ENCODE measurements at regions not wholly inside any gene's neighbourhood (a gene's known extent, or its start where the extent isn't known, plus 50 kb on each side); places are given as distances from the start of the nearest gene placed in this dataset.

DNA sequence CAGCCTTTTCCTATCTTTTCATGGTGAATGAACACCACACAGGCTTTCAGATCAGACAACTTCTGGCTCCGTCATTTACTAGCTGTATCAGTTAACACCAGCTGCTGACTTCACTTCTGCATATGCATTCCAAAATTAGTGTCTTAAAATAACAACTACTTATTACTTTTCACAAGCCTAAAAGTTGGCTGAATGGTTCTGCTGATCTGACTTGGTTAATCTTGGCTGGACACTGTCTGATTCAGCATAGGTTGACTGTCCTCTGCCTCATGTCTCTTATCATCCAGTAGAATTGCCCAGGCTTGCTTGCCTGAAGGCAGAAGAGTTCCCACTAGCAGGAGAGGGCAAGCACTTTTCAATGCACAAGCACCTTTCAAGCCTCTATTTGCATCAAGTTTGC, 72.7 kb downstream of the MARCHF4 start:
- Mint-ChIP-seq H3K27ac (no peak overlapping the region), H3K4me3 (no peak overlapping the region), H3K36me3 (ENCODE audit: low read depth) (no peaks in the 10 kb centered on the region), H3K9me3 (no peaks in the 10 kb centered on the region), H3K4me1 (ENCODE audit: low read depth) (peaks cover 5% of the 10 kb centered on the region), H3K27me3 (ENCODE audit: insufficient read depth) (no peaks in the 10 kb centered on the region)
- intact Hi-C loops (cut with micrococcal nuclease): no loop called here
- DNase-seq (ENCODE audit: low spot score): no peak

DNA sequence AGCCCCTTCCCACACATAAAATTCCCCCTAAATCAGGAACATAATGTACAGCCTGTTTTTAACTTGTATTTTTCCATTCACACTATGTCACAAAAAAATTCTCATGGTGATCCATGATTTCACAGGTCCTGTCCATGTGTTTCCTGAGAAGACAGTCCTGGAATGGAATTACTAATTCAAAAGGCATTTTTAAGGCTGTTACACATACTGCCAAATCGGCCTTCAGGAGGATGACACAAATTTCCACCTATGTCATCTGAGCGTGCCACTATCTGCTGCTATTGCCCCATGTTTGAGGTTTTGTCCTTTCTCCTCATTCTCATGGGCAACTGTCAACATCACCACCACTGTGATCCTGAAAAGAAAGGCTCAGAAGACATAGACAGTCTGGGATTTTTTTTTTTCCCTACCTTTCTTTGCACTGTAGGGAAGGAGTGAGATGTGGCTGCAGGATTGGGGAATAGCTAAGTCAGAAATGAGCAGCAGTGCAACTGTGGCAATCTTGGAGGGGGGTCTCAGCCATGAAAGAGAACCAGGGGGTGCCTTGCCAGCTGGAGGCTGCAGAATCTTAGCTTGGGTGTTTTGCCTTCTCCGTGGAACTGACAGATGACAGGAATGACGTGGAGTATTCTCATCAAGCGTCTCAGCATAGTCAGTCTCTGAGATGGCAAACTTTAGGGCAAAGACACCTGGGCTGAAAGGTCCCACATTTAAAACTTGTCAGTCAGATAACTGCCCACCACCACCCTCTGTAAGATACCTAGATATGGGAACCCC, 73.4 kb downstream of the MARCHF4 start:
- no peak overlapping the region for H3K27ac Mint-ChIP-seq
- no peaks in the 10 kb centered on the region for H3K36me3 Mint-ChIP-seq (ENCODE audit: low read depth)

DNA sequence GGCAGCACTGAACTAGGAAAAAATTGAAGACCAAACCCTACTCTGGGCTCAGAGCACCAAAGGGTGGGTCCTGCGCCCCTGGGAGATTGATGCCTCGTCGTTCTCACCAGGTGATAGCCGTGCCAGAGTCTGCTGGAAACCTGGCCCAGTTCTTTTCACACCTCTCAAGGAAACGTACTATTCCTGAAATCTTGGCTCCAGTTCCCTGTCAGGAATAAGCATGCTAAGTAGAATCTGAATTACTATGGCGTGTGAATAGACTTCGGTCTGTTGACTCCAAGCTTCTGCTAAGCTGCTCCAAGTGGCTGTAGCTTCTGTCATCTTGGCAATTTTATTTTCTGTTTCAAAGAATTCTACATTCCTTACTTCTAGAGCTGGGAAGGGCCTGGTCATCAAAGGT, 75.4 kb downstream of the MARCHF4 start:
- Mint-ChIP-seq H3K27me3 (ENCODE audit: insufficient read depth) (peaks cover 4% of the 10 kb centered on the region), H3K36me3 (ENCODE audit: low read depth) (no peaks in the 10 kb centered on the region), H3K4me3 (no peak overlapping the region), H3K9me3 (no peaks in the 10 kb centered on the region), H3K4me1 (ENCODE audit: low read depth) (peaks cover 5% of the 10 kb centered on the region), H3K27ac (no peak overlapping the region)
- intact Hi-C loops (cut with micrococcal nuclease): no loop called here
- DNase-seq (ENCODE audit: low spot score): no peak

More for the DNA sequence above, 73.4 kb downstream of the MARCHF4 start:
- intact Hi-C loops (cut with micrococcal nuclease): no loop called here
- H3K9me3 Mint-ChIP-seq: no peaks in the 10 kb centered on the region
- no peak for DNase-seq (ENCODE audit: low spot score)
- H3K27me3 Mint-ChIP-seq (ENCODE audit: insufficient read depth): peaks cover 2% of the 10 kb centered on the region
- no peak overlapping the region for H3K4me3 Mint-ChIP-seq
- peaks cover 5% of the 10 kb centered on the region for H3K4me1 Mint-ChIP-seq (ENCODE audit: low read depth)

DNA sequence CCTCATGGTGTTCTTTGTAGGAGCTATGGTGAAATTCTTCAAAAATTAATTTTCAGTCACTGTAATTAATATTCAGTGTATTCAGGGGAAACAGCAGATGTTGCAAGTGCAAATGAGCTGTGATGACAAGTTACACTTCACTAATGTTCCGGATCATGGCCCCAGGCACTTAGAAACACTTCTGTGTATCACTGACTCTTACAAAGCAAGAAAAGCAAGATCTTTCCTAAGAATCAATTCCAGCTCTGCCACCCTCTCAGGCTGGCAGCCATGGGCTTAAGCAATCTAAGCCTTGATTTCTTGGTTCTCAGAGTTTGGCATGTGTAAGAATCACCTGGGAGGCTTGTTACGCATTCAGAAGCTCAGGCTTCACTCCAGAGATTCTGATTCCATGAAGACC, 78.0 kb downstream of the MARCHF4 start:
- peaks cover 4% of the 10 kb centered on the region for H3K27me3 Mint-ChIP-seq (ENCODE audit: insufficient read depth)
- H3K4me3 Mint-ChIP-seq: no peak overlapping the region
- intact Hi-C loops (cut with micrococcal nuclease): no loop called here
- H3K36me3 Mint-ChIP-seq (ENCODE audit: low read depth): no peaks in the 10 kb centered on the region
- H3K4me1 Mint-ChIP-seq (ENCODE audit: low read depth): peaks cover 5% of the 10 kb centered on the region
- no peak overlapping the region for H3K27ac Mint-ChIP-seq
- no peaks in the 10 kb centered on the region for H3K9me3 Mint-ChIP-seq
- no peak for DNase-seq (ENCODE audit: low spot score)

DNA sequence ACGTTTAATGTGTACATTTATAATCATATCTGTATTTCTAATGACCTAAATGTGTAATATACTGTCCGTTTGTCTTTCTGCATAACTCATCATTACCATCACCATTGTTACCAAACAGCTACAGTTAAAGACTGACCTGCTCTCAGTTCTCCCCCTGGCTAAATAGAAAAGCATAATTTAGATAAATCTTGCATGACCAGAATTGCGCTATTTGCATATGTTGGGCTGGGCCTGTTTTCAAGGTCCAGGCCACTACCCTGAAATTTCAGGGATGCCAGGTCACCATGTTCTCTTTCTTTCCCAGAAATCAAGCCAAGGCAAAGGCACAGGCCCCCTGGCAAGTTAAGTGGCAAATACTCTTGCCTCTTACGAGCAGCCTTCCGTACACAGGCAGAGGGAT, 78.4 kb downstream of the MARCHF4 start:
- Mint-ChIP-seq H3K27me3 (ENCODE audit: insufficient read depth) (peaks cover 4% of the 10 kb centered on the region), H3K9me3 (no peaks in the 10 kb centered on the region), H3K4me3 (no peak overlapping the region), H3K27ac (no peak overlapping the region), H3K36me3 (ENCODE audit: low read depth) (no peaks in the 10 kb centered on the region), H3K4me1 (ENCODE audit: low read depth) (peaks cover 5% of the 10 kb centered on the region)
- no peak for DNase-seq (ENCODE audit: low spot score)
- intact Hi-C loops (cut with micrococcal nuclease): no loop called here

DNA sequence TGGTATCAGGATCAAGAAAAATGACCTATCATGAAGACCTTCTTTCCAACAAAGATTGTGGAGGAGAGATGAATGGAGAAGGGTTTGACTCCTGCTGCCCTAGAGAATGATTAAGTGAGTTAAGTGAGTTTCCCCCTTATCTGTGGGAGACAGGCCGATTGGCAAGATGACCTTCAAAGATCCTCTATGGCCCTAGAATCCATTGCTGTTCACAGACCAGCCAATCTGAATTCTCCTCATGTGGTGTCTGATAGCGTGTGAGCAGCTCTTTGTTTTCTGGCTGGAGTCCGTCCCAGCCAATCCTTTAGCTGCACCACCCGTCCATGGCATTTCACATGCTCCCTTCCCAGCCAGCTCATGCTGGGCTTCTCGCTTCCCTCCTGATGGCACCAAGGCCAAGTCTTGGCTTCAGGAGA, 79.4 kb downstream of the MARCHF4 start:
- no peaks in the 10 kb centered on the region for H3K36me3 Mint-ChIP-seq (ENCODE audit: low read depth)
- DNase-seq (ENCODE audit: low spot score): no peak
- H3K27ac Mint-ChIP-seq: no peak overlapping the region
- no peaks in the 10 kb centered on the region for H3K9me3 Mint-ChIP-seq
- peaks cover 5% of the 10 kb centered on the region for H3K4me1 Mint-ChIP-seq (ENCODE audit: low read depth)
- no peak overlapping the region for H3K4me3 Mint-ChIP-seq
- intact Hi-C loops (cut with micrococcal nuclease): no loop called here
- H3K27me3 Mint-ChIP-seq (ENCODE audit: insufficient read depth): peaks cover 4% of the 10 kb centered on the region

DNA sequence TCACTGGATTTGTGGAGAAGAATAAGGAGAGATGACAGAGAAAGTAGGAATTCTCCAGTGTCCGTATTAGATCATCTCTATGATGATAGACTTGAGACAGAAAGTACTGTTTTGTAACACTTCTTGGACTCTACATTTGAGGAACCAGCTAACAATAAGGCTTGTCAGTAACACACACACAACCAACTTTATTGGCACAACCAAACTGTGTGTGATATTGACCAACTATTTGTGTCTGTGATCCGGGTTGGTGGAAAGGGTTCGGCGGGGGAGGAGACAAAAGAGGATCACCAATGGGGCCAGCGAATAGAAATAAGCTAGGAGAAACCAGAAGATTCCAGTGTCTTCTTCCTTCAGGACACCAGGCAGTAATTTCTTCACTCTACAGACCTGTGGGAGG, 79.8 kb downstream of the MARCHF4 start:
- no peak for DNase-seq (ENCODE audit: low spot score)
- no peaks in the 10 kb centered on the region for H3K36me3 Mint-ChIP-seq (ENCODE audit: low read depth)
- peaks cover 4% of the 10 kb centered on the region for H3K27me3 Mint-ChIP-seq (ENCODE audit: insufficient read depth)
- H3K27ac Mint-ChIP-seq: no peak overlapping the region
- H3K4me3 Mint-ChIP-seq: no peak overlapping the region
- H3K4me1 Mint-ChIP-seq (ENCODE audit: low read depth): peaks cover 5% of the 10 kb centered on the region
- no peaks in the 10 kb centered on the region for H3K9me3 Mint-ChIP-seq
- intact Hi-C loops (cut with micrococcal nuclease): no loop called here

DNA sequence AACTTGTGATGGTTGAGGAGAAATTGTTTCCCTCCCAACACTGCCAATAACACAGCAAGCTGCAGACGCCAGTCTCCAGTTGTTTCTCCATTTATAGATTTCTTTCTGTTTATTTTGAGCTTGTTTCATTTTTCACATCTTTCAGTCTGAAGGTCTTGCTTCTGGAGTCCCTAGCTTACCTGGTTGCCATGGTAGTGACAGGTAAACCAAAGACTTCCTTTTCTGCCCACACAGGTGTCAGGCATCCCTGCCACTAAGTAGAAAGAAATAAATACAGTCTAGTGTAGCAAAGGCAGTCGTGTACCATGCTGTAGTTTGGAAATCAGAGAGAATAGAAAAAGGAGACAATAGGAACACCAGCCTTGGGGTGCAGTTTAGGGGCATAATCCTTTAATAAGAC, 82.8 kb downstream of the MARCHF4 start:
- intact Hi-C loops (cut with micrococcal nuclease): no loop called here
- no peaks in the 10 kb centered on the region for H3K4me1 Mint-ChIP-seq (ENCODE audit: low read depth)
- H3K4me3 Mint-ChIP-seq: no peak overlapping the region
- H3K27ac Mint-ChIP-seq: no peak overlapping the region
- H3K36me3 Mint-ChIP-seq (ENCODE audit: low read depth): no peaks in the 10 kb centered on the region
- peaks cover 4% of the 10 kb centered on the region for H3K27me3 Mint-ChIP-seq (ENCODE audit: insufficient read depth)
- no peaks in the 10 kb centered on the region for H3K9me3 Mint-ChIP-seq
- no peak for DNase-seq (ENCODE audit: low spot score)

DNA sequence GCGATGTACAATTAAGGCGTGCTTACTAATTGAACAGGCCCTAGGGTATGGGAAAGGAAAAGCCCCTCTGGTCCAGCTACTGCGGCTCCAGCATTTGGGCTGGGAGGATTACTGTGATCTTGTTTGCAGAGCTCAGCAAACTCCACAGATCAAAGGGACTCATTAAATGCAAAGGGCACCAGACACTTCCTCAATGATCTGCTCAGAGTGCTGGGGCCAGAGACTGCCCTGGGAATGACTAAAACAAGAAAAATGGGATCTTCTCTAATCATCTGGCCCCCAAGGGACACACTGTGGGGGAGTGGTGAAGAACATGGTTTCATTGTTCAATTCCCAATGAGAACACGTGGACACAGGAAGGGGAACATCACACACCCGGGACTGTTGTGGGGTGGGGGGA, 85.0 kb downstream of the MARCHF4 start:
- no peaks in the 10 kb centered on the region for H3K4me1 Mint-ChIP-seq (ENCODE audit: low read depth)
- no peak for DNase-seq (ENCODE audit: low spot score)
- H3K4me3 Mint-ChIP-seq: no peak overlapping the region
- no peak overlapping the region for H3K27ac Mint-ChIP-seq
- no peaks in the 10 kb centered on the region for H3K36me3 Mint-ChIP-seq (ENCODE audit: low read depth)
- intact Hi-C loops (cut with micrococcal nuclease): no loop called here
- H3K27me3 Mint-ChIP-seq (ENCODE audit: insufficient read depth): no peaks in the 10 kb centered on the region
- no peaks in the 10 kb centered on the region for H3K9me3 Mint-ChIP-seq

DNA sequence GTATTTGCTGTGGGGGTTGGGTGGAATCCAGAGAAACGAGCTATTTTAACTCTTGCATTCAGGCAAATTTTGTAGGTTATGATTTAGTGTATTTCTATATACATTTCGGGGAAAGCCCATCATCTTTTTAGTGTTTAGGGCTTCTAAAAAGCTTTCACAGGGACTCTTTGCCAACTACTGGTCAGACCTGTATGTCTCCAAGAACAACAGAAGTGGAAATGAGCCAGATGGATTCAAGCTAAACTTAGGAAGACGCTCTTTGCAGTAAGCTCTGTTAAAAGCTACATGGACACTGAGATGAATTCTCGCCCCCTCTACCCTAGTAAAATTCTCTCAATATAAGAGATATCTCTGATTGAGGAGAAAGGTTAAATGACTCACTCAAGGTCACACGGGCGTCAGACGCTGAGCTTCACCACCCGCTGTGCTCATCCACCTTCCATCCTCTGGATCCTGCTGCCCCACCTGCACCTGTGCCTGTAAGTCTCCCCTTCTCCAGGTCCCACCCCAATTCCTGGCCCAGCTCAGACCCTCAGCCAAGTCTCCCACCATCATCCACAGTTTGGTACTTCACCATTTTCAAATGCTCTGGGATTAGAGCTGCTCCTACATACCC, 85.6 kb downstream of the MARCHF4 start:
- no peaks in the 10 kb centered on the region for H3K36me3 Mint-ChIP-seq (ENCODE audit: low read depth)
- no peak for DNase-seq (ENCODE audit: low spot score)
- no peaks in the 10 kb centered on the region for H3K9me3 Mint-ChIP-seq
- H3K27me3 Mint-ChIP-seq (ENCODE audit: insufficient read depth): no peaks in the 10 kb centered on the region
- intact Hi-C loops (cut with micrococcal nuclease): no loop called here
- H3K27ac Mint-ChIP-seq: no peak overlapping the region
- no peak overlapping the region for H3K4me3 Mint-ChIP-seq
- H3K4me1 Mint-ChIP-seq (ENCODE audit: low read depth): no peaks in the 10 kb centered on the region

DNA sequence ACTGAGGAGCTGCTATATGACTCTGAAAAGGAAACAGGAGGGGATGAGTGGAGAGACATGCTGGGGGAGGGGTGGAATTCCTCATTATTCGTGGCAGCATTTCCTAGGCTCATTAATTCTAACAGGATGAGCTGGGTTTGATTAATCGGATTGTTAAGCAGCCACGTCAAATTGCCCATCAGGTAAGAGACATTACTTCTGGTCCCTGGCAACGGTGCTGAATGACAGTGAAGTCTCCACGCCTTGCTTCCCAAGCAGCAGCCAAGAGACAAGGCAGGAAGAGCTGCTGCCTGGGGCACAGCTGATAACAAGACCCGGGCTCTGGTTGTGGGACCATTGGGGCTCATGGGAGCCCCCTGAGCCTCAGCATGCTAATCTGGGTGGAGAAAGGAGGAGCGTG, 86.6 kb downstream of the MARCHF4 start:
- DNase-seq (ENCODE audit: low spot score): no peak
- H3K9me3 Mint-ChIP-seq: no peaks in the 10 kb centered on the region
- no peaks in the 10 kb centered on the region for H3K36me3 Mint-ChIP-seq (ENCODE audit: low read depth)
- H3K27me3 Mint-ChIP-seq (ENCODE audit: insufficient read depth): no peaks in the 10 kb centered on the region
- no peak overlapping the region for H3K27ac Mint-ChIP-seq
- no peaks in the 10 kb centered on the region for H3K4me1 Mint-ChIP-seq (ENCODE audit: low read depth)
- H3K4me3 Mint-ChIP-seq: no peak overlapping the region
- intact Hi-C loops (cut with micrococcal nuclease): no loop called here

DNA sequence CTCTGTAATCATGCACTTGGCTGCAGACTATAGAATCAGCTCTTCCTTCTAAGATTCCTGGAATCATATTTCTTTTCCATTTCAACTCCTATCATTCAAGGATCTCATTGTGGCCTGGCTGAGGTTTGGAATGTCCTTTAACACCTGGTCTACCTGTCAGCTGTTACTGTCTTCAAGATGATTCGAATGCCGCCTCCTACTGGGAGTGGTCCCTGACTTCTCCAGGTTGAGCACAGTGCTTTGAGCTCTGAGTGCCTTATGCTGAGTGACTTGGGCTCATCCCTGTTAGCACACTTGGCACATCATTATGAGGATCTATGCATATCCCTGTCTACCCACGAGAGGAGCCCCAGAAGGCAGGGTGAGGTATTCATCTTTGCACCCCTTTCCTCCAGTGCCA, 87.6 kb downstream of the MARCHF4 start:
- no peak for DNase-seq (ENCODE audit: low spot score)
- Mint-ChIP-seq H3K4me1 (ENCODE audit: low read depth) (no peaks in the 10 kb centered on the region), H3K9me3 (no peaks in the 10 kb centered on the region), H3K36me3 (ENCODE audit: low read depth) (no peaks in the 10 kb centered on the region), H3K27me3 (ENCODE audit: insufficient read depth) (no peaks in the 10 kb centered on the region), H3K4me3 (no peak overlapping the region), H3K27ac (no peak overlapping the region)
- intact Hi-C loops (cut with micrococcal nuclease): no loop called here

DNA sequence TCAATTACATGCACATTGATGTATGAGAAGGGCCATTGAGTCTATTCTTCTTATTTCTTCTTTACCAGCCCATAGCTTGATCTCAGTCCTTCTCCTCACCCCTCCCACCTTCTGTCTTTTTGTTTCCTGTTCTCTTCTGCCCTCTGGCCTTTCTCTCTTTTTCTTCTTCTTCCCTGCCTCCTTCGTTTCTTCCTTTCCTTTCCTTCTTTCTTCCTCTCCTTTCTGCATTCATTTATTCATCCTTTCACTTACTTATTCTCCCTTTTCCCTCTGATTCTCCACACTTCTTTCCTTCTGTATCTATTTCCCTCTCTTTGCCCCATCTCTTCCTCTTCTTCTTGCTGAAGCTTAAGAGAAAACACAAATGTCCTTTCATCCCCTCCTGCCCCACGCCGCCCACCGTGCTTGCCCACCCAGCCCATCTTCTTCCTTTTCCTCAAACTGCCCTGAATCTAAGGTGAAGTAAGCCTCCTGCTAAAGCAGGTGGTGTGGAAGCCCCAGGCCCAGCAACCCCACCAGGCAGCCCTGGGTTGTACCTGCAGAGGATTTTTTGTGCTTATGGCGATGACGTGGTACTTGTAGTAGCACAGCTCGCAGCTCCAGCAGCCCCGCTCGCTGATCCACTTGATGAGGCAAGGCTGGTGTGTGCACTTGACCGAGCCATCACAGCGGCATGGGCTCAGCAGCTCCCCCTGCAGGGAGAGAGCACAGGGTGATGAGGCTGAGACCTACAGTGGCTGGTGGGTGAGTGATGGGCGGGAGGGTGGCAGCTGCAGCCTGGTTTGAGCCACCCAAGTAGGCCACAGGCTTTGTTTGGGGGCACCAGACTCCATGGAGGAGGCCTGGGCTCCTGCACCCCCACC, 89.0 kb downstream of the MARCHF4 start:
- Mint-ChIP-seq H3K36me3 (ENCODE audit: low read depth) (no peaks in the 10 kb centered on the region), H3K27me3 (ENCODE audit: insufficient read depth) (no peaks in the 10 kb centered on the region), H3K27ac (no peak overlapping the region), H3K9me3 (no peaks in the 10 kb centered on the region), H3K4me3 (no peak overlapping the region), H3K4me1 (ENCODE audit: low read depth) (no peaks in the 10 kb centered on the region)
- DNase-seq (ENCODE audit: low spot score): no peak
- intact Hi-C loops (cut with micrococcal nuclease): loop anchor here (2.0 kb wide), 1 partner anchor 60 kb away; no protein-coding TSS in a partner anchor
